Endothelial cell of umbilical vein (primary cell): ENCODE measurements at regions not wholly inside any gene's neighbourhood (a gene's known extent, or its start where the extent isn't known, plus 50 kb on each side); places are given as distances from the start of the nearest gene placed in this dataset.

ENCODE experiments used
- BruUV-seq: library from RNA; stranded (reverse); fragments of 400-500 nt; replicated peaks from 2 replicates; lab custom pipeline; 2021; lab: Mats Ljungman, UMichigan
- CTCF ChIA-PET: fragments of 300-600, 350-600 bp; sonication (Branson Sonifier 250); formaldehyde crosslinking; loops from one replicate; lab custom pipeline; 2021; ENCODE audit warnings: antibody characterized with exemption, inconsistent platforms; lab: Charles Lee
- POLR2A ChIA-PET: fragments of 300-600, 350-600 bp; sonication (Branson Sonifier 250); formaldehyde crosslinking; loops from one replicate; lab custom pipeline; 2021; ENCODE audit warnings: antibody characterized with exemption, inconsistent platforms; lab: Charles Lee
- DNase-seq: peaks from one replicate; pipeline ENCODE4 v3.0.0-alpha.2; 2011; ENCODE audit warnings: low read depth, low spot score
- FAIRE-seq: peaks from 2 replicates; lab custom pipeline; 2011; peaks lifted over from hg19 to GRCh38; lab: Jason Lieb, UNC
- H2AFZ ChIP-seq: 2 replicates; pipeline ENCODE4 v1.6.0; 2012; ENCODE audit warnings: low read depth, low read length, control low read depth, inconsistent platforms
- H3K27ac ChIP-seq: 2 replicates; pipeline ENCODE4 v1.5.1; 2011; ENCODE audit warnings: low read depth, mild to moderate bottlenecking, control low read depth, low read length, moderate library complexity; ENCODE audit not compliant: insufficient read depth
- H3K27me3 ChIP-seq, 2 experiments: 2 replicates each; pipeline versions ENCODE4 v1.6.0 to v1.6.1; 2011; ENCODE audit warnings: low read length in 2 of 2, mixed read lengths in 1 of 2; ENCODE audit not compliant: control insufficient read depth in 2 of 2, insufficient read depth in 2 of 2
- H3K36me3 ChIP-seq, 2 experiments: 2 replicates in 1 of 2; 3 replicates in 1 of 2; pipeline ENCODE4 v1.5.1; 2011; ENCODE audit warnings: low read length in 2 of 2, mild to moderate bottlenecking in 1 of 2, moderate library complexity in 1 of 2; ENCODE audit not compliant: control insufficient read depth in 2 of 2, insufficient read depth in 2 of 2; ENCODE audit errors: extremely low read depth in 1 of 2
- H3K4me1 ChIP-seq: 3 replicates; pipeline ENCODE4 v1.5.1; 2011; ENCODE audit warnings: mild to moderate bottlenecking, low read length; ENCODE audit not compliant: control insufficient read depth, insufficient read depth; ENCODE audit errors: extremely low read depth
- H3K4me2 ChIP-seq: 2 replicates; pipeline ENCODE4 v1.6.1; 2011; ENCODE audit warnings: low read length, control low read depth, mixed read lengths; ENCODE audit not compliant: insufficient read depth
- H3K4me3 ChIP-seq, 3 experiments: fragments of 200-600 bp in 1 of 3; sonication (generic), shearing (Covaris generic) in 1 of 3; replicated peaks in 1 of 3; 2 replicates each; pipeline ENCODE4 v1.5.1; 2011 to 2016; ENCODE audit warnings: control low read depth in 3 of 3, low read length in 3 of 3, mild to moderate bottlenecking in 2 of 3, inconsistent platforms in 1 of 3, low read depth in 1 of 3, moderate library complexity in 1 of 3; ENCODE audit not compliant: insufficient read depth in 1 of 3
- H3K79me2 ChIP-seq: 2 replicates; pipeline ENCODE4 v1.6.0; 2012; ENCODE audit warnings: low read length, inconsistent platforms; ENCODE audit not compliant: control insufficient read depth, insufficient read depth
- H3K9ac ChIP-seq: replicated peaks from 2 replicates; pipeline ENCODE3; 2011; ENCODE audit warnings: low read length, control low read depth; ENCODE audit not compliant: insufficient read depth; ENCODE audit errors: extremely low read depth
- H3K9me1 ChIP-seq: replicated peaks from 3 replicates; pipeline ENCODE4 v1.6.0; 2011; ENCODE audit warnings: mild to moderate bottlenecking, low read length; ENCODE audit not compliant: control insufficient read depth, insufficient read depth; ENCODE audit errors: extremely low read depth
- H3K9me3 ChIP-seq: replicated peaks from 2 replicates; pipeline ENCODE4 v1.5.1; 2012; ENCODE audit warnings: low read length, inconsistent platforms; ENCODE audit not compliant: control insufficient read depth, insufficient read depth
- H4K20me1 ChIP-seq: replicated peaks from 2 replicates; pipeline ENCODE3; 2011; ENCODE audit warnings: mild to moderate bottlenecking, low read length; ENCODE audit not compliant: control insufficient read depth, insufficient read depth; ENCODE audit errors: extremely low read depth
- EZH2 ChIP-seq: IDR thresholded peaks from 2 replicates; pipeline ENCODE4 v1.6.1; 2012; ENCODE audit warnings: borderline replicate concordance, low read depth, mild to moderate bottlenecking, moderate library complexity, low read length, inconsistent platforms; ENCODE audit not compliant: severe bottlenecking
- FOS ChIP-seq: IDR thresholded peaks from 2 replicates; pipeline ENCODE4 v1.6.1; 2011; ENCODE audit warnings: mild to moderate bottlenecking, low read length, moderate library complexity, borderline replicate concordance; ENCODE audit not compliant: insufficient read depth
- JUN ChIP-seq: IDR thresholded peaks from 2 replicates; pipeline ENCODE4 v1.6.1; 2011; ENCODE audit warnings: borderline replicate concordance, low read depth; ENCODE audit not compliant: insufficient read length, insufficient read depth
- MAX ChIP-seq: IDR thresholded peaks from 2 replicates; pipeline ENCODE4 v1.6.1; 2011; ENCODE audit not compliant: insufficient read depth, insufficient read length
- POLR2A ChIP-seq: IDR thresholded peaks from 2 replicates; pipeline ENCODE4 v1.6.1; 2012; ENCODE audit warnings: low read depth, mild to moderate bottlenecking, control low read depth, low read length
- POLR2AphosphoS5 ChIP-seq: IDR thresholded peaks from 2 replicates; pipeline ENCODE4 v1.6.1; 2012; ENCODE audit warnings: low read depth, mild to moderate bottlenecking, control low read depth, low read length, moderate library complexity; ENCODE audit not compliant: insufficient read depth
- dilution Hi-C: fragments of 300-500 bp; cut with MboI; formaldehyde crosslinking; loops from one replicate; pipeline ENCODE4 v1.15.0; 2019; ENCODE audit warnings: low sequenced_read_pairs; ENCODE audit not compliant: extremely low pct_ligation_motif_present
- intact Hi-C: fragments of 100-400 bp; cut with micrococcal nuclease; formaldehyde crosslinking; loops from one replicate; pipeline ENCODE4 v1.10.0; 2022
- TF ChIP-seq, protein P1 (sequence below), 2 donors: IDR thresholded peaks; 1 replicate in 1 of 2; 2 replicates in 1 of 2; pipeline ENCODE4 v1.5.1; 2011; ENCODE audit warnings: low read length in 2 of 2, mild to moderate bottlenecking in 2 of 2, moderate library complexity in 2 of 2, control low read depth in 1 of 2, inconsistent platforms in 1 of 2, low read depth in 1 of 2; ENCODE audit not compliant: insufficient read depth in 1 of 2; ENCODE audit errors: extremely low read depth in 1 of 2

DNA sequence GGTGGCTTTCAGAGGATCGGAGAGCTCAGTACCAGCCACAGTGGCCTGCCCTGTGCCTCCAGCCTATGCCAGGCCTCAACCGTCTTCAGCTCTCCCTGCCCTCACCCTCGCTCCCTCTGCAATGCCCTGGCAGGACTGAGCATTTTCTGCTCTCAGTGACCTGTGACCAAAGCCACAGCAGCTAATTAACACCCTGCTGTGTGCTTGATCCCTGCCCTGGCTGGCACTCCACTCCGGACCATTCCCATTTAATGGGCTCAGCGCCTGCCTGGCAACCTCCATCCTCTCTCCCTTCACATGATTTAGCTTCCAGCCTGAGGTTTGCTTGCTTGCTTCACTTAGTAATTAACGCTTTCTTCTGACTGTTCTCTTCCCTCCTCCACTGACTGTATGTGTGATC is 287.5 kb downstream of the LRFN2 start:
- no peaks in the 10 kb centered on the region for H4K20me1 ChIP-seq
- intact Hi-C loops, result no loop called here
- no peak overlapping the region for H3K9ac ChIP-seq
- H2AFZ ChIP-seq, result no peak overlapping the region
- H3K4me3 ChIP-seq, result no peak overlapping the region
- H3K4me2 ChIP-seq, result no peak overlapping the region
- no peaks in the 10 kb centered on the region for H3K36me3 ChIP-seq
- no peaks in the 10 kb centered on the region for H3K79me2 ChIP-seq
- DNase-seq (no peak), FAIRE-seq (no peak)
- POLR2A ChIA-PET, result no interaction called here
- CTCF ChIA-PET, result no interaction called here
- H3K27ac ChIP-seq, result no peak overlapping the region
- dilution Hi-C loops, result no loop called here
- TF ChIP-seq POLR2A, result no peak
- no peak for TF ChIP-seq EZH2
- no TSS peak for BruUV-seq
- no peaks in the 10 kb centered on the region for H3K9me3 ChIP-seq
- no peaks in the 10 kb centered on the region for H3K27me3 ChIP-seq
- H3K9me1 ChIP-seq, result no peaks in the 10 kb centered on the region
- H3K4me1 ChIP-seq, result no peaks in the 10 kb centered on the region

DNA sequence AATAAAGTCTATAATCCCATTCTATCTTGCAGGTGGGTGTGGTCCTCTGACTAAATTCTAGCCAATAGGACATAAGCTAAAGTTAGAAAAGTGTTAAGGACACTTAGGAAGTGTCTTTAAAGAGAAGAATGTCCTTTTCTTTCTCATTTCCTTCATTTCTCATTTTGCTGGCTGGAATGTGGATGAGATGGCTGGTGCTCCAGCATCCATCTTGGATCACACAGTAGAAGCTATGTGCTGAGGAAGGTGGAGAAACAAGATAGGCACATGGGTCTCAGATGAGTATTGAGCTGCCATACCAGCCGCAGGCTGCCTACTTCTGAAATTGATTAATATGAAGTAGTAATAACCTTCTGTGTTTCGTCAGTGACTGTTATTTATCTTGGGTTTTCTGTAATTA is 289.0 kb downstream of the LRFN2 start:
- POLR2A ChIA-PET, result no interaction called here
- no peak for DNase-seq
- H2AFZ ChIP-seq, result no peak overlapping the region
- H3K36me3 ChIP-seq, result no peaks in the 10 kb centered on the region
- intact Hi-C loops (no loop called here), dilution Hi-C loops (no loop called here)
- no peaks in the 10 kb centered on the region for H3K9me3 ChIP-seq
- H3K79me2 ChIP-seq, result no peaks in the 10 kb centered on the region
- no peak for TF ChIP-seq EZH2
- TF ChIP-seq POLR2AphosphoS5, result no peak
- no peak for TF ChIP-seq FOS
- TF ChIP-seq MAX, result no peak
- TF ChIP-seq JUN, result no peak
- TF ChIP-seq, protein P1, sequence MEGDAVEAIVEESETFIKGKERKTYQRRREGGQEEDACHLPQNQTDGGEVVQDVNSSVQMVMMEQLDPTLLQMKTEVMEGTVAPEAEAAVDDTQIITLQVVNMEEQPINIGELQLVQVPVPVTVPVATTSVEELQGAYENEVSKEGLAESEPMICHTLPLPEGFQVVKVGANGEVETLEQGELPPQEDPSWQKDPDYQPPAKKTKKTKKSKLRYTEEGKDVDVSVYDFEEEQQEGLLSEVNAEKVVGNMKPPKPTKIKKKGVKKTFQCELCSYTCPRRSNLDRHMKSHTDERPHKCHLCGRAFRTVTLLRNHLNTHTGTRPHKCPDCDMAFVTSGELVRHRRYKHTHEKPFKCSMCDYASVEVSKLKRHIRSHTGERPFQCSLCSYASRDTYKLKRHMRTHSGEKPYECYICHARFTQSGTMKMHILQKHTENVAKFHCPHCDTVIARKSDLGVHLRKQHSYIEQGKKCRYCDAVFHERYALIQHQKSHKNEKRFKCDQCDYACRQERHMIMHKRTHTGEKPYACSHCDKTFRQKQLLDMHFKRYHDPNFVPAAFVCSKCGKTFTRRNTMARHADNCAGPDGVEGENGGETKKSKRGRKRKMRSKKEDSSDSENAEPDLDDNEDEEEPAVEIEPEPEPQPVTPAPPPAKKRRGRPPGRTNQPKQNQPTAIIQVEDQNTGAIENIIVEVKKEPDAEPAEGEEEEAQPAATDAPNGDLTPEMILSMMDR (IDR thresholded peaks at IDR 0.05; ENCODE audit: extremely low read depth in 1 of 2, insufficient read depth in 1 of 2, low read depth in 1 of 2, low read length in 2 of 2), result no peak
- H3K9me1 ChIP-seq, result no peaks in the 10 kb centered on the region
- H3K27me3 ChIP-seq, result no peaks in the 10 kb centered on the region
- BruUV-seq, result no TSS peak
- H3K4me1 ChIP-seq, result no peaks in the 10 kb centered on the region
- H4K20me1 ChIP-seq, result no peaks in the 10 kb centered on the region
- CTCF ChIA-PET, result no interaction called here
- no peak overlapping the region for H3K4me2 ChIP-seq
- no peak overlapping the region for H3K9ac ChIP-seq
- no peak for FAIRE-seq
- no peak overlapping the region for H3K4me3 ChIP-seq
- H3K27ac ChIP-seq, result no peak overlapping the region
